ENCODE measurements at regions not wholly inside any gene's neighbourhood (a gene's known extent, or its start where the extent isn't known, plus 50 kb on each side); places are given as distances from the start of the nearest gene placed in this dataset.

DNA sequence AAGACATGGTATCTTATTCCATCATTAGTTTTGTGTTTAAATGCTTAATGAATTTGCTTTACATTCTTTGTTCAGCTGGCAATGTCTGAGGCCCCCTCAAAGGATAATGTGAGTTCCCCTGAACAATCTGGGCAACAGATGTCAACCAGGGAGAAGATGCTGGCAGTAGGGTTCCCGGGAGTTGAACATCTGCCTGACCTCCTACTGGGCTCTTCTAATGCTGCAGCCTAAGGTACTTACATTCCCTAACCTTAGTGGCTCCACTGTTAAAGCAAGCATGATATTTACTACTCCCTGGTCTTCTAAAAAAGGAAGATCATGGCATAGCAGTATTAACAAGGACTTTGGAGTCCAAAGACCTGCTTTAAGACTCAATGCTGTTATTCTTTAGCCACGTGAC lies 574.9 kb upstream of the NR5A2 start:
- Histone ChIP-seq H2AFZ (ENCODE audit: low read depth, low read length) (no peak overlapping the region), H3K36me3 (replicated peaks; ENCODE audit: low read depth, low read length) (no peaks in the 10 kb centered on the region), H3K9me3 (ENCODE audit: insufficient read depth, low read length) (no peaks in the 10 kb centered on the region), H3K27ac (ENCODE audit: low read length) (no peak overlapping the region), H3K4me1 (ENCODE audit: low read length) (no peaks in the 10 kb centered on the region), H3K9ac (ENCODE audit: low read length) (no peak overlapping the region), H3K27me3 (ENCODE audit: low read depth, low read length) (no peaks in the 10 kb centered on the region), H3K4me3 (ENCODE audit: low read length) (no peak overlapping the region), H3K4me2 (ENCODE audit: low read length) (no peak overlapping the region), H4K20me1 (ENCODE audit: insufficient read depth, low read length) (no peaks in the 10 kb centered on the region), H3K79me2 (ENCODE audit: low read length) (no peaks in the 10 kb centered on the region)
- TF ChIP-seq, protein P1, sequence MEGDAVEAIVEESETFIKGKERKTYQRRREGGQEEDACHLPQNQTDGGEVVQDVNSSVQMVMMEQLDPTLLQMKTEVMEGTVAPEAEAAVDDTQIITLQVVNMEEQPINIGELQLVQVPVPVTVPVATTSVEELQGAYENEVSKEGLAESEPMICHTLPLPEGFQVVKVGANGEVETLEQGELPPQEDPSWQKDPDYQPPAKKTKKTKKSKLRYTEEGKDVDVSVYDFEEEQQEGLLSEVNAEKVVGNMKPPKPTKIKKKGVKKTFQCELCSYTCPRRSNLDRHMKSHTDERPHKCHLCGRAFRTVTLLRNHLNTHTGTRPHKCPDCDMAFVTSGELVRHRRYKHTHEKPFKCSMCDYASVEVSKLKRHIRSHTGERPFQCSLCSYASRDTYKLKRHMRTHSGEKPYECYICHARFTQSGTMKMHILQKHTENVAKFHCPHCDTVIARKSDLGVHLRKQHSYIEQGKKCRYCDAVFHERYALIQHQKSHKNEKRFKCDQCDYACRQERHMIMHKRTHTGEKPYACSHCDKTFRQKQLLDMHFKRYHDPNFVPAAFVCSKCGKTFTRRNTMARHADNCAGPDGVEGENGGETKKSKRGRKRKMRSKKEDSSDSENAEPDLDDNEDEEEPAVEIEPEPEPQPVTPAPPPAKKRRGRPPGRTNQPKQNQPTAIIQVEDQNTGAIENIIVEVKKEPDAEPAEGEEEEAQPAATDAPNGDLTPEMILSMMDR (IDR thresholded peaks at IDR 0.05; ENCODE audit: low read depth, low read length), result no peak
- TF ChIP-seq EZH2phosphoT487 (IDR thresholded peaks at IDR 0.05; ENCODE audit: low read depth), result no peak

DNA sequence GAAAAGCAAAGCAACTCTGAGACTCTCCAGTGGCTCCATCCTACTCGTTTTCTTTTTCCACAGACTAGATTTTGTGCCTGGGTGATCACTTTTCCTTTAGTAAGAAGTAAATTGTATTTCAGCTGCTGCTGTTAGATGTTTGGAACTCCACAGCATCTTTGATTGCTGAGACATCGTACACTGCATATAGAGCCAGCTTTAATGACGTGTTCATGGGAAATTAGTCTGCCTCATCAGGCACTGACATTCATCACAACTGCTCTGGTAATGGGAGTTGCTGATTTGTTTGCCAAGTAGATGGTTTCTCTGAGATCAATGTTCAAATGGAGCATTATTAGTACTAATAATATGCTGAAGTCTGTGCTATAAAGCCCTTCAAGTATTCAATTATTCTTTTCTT lies 573.8 kb upstream of the NR5A2 start:
- Histone ChIP-seq H3K27ac (ENCODE audit: low read length) (no peak overlapping the region), H3K9me3 (ENCODE audit: insufficient read depth, low read length) (no peaks in the 10 kb centered on the region), H3K27me3 (ENCODE audit: low read depth, low read length) (no peaks in the 10 kb centered on the region), H3K36me3 (replicated peaks; ENCODE audit: low read depth, low read length) (no peaks in the 10 kb centered on the region), H3K4me1 (ENCODE audit: low read length) (no peaks in the 10 kb centered on the region), H3K9ac (ENCODE audit: low read length) (no peak overlapping the region), H2AFZ (ENCODE audit: low read depth, low read length) (no peak overlapping the region), H3K4me2 (ENCODE audit: low read length) (no peak overlapping the region), H4K20me1 (ENCODE audit: insufficient read depth, low read length) (no peaks in the 10 kb centered on the region), H3K79me2 (ENCODE audit: low read length) (no peaks in the 10 kb centered on the region), H3K4me3 (ENCODE audit: low read length) (no peak overlapping the region)
- TF ChIP-seq, protein P1 (IDR thresholded peaks at IDR 0.05; ENCODE audit: low read depth, low read length), result no peak
- TF ChIP-seq EZH2phosphoT487 (IDR thresholded peaks at IDR 0.05; ENCODE audit: low read depth), result no peak

DNA sequence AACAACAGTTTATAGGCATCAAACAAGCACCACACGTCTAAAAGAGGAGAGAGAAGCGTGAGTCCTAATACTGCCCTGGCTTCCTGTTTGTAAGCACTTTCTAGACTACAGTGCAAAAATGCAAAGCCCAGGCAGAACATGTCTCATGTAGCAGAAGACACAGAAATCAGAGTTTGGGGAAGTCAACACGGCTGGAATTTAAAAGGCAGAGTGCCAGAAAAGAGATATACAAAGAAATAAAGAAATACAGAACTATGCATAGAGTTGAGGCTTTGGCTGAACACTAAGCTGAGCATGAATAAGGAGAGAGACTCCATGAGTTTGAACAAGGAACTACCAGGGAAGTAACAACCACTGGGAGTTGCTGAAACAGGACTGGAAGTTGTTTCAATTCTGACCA lies 566.6 kb upstream of the NR5A2 start:
- Histone ChIP-seq H3K79me2 (ENCODE audit: low read length) (no peaks in the 10 kb centered on the region), H3K9me3 (ENCODE audit: insufficient read depth, low read length) (peaks cover 8% of the 10 kb centered on the region; the same call in 1 of the 2 replicates), H3K9ac (ENCODE audit: low read length) (no peak overlapping the region), H3K27ac (ENCODE audit: low read length) (no peak overlapping the region), H3K4me2 (ENCODE audit: low read length) (peak overlapping the region; percentile 23), H2AFZ (ENCODE audit: low read depth, low read length) (peak overlapping the region; percentile 80), H3K27me3 (ENCODE audit: low read depth, low read length) (no peaks in the 10 kb centered on the region), H3K4me1 (ENCODE audit: low read length) (peaks cover 5% of the 10 kb centered on the region), H3K4me3 (ENCODE audit: low read length) (no peak overlapping the region), H4K20me1 (ENCODE audit: insufficient read depth, low read length) (no peaks in the 10 kb centered on the region), H3K36me3 (replicated peaks; ENCODE audit: low read depth, low read length) (no peaks in the 10 kb centered on the region)
- no peak for TF ChIP-seq EZH2phosphoT487 (IDR thresholded peaks at IDR 0.05; ENCODE audit: low read depth)
- TF ChIP-seq, protein P1 (IDR thresholded peaks at IDR 0.05; ENCODE audit: low read depth, low read length), result 0 out of 2 replicates have a peak, but pooled peaks have one; percentile 4

DNA sequence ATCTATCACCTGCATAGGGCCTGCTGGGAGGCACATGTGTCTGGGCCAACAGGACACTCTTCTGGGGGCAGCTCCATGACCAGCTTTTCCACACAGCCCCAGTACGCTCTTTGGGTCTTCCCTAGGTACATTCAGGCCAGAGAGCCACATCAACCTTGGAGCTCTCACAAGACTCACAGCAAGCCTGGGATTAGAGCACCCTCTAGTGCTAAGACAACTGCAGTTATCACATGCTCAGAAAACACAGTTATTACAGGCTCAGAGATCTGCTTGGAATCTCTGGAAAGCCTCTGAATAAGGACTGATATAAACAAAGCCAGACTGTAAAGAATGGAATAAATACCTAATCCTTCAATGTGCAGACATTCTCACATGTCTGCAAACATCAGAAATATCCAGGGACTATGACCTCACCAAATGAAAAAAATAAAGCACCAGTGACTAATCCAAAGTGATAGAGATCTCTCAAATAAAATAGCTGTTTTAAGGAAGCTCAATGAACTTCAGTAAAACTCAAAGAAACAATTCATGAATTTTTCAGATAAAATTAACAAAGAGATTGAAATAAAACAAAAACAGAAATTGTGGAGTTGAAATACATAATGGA lies 563.9 kb upstream of the NR5A2 start:
- H3K9ac ChIP-seq (ENCODE audit: low read length), result no peak overlapping the region
- H3K9me3 ChIP-seq (ENCODE audit: insufficient read depth, low read length), result peaks cover 8% of the 10 kb centered on the region; the same call in 1 of the 2 replicates
- TF ChIP-seq, protein P1 (IDR thresholded peaks at IDR 0.05; ENCODE audit: low read depth, low read length), result peak; percentile 83
- no peak for TF ChIP-seq EZH2phosphoT487 (IDR thresholded peaks at IDR 0.05; ENCODE audit: low read depth)
- no peak overlapping the region for H2AFZ ChIP-seq (ENCODE audit: low read depth, low read length)
- H3K27me3 ChIP-seq (ENCODE audit: low read depth, low read length), result no peaks in the 10 kb centered on the region
- no peak overlapping the region for H3K4me3 ChIP-seq (ENCODE audit: low read length)
- no peak overlapping the region for H3K27ac ChIP-seq (ENCODE audit: low read length)
- H3K79me2 ChIP-seq (ENCODE audit: low read length), result no peaks in the 10 kb centered on the region
- no peak overlapping the region for H3K4me2 ChIP-seq (ENCODE audit: low read length)
- H3K36me3 ChIP-seq (replicated peaks; ENCODE audit: low read depth, low read length), result no peaks in the 10 kb centered on the region
- H3K4me1 ChIP-seq (ENCODE audit: low read length), result peaks cover 5% of the 10 kb centered on the region
- H4K20me1 ChIP-seq (ENCODE audit: insufficient read depth, low read length), result no peaks in the 10 kb centered on the region

All from OCI-LY3 (cell line).